HG03378 (cell line): ENCODE measurements at regions not wholly inside any gene's neighbourhood (a gene's known extent, or its start where the extent isn't known, plus 50 kb on each side); places are given as distances from the start of the nearest gene placed in this dataset.

Experiments used
- ATAC-seq: cut with Tn5 transposase; IDR thresholded peaks from one replicate; pipeline ENCODE4 v1.9.1; 2021; ENCODE audit warnings: mild to moderate bottlenecking, moderate library complexity; ENCODE audit not compliant: unreplicated experiment

DNA sequence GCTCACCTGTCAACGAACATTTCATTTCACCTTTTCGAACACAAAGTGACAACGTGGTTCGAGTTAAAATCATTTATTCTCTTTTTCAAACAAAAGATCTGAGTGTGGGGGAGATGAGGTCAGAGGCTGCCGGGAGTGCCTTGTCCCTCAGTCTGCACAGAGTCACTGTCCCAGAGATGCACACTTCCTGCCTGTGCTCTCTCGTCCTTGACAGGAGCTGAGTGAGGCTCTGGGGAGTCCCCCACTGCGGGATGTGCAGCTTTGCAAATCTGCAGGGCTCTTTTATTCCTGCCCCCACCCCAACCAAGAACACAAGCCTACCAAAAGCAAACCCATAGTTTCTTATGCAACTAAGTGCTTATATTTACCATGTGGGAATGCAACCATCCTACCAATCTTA, 497.8 kb downstream of the EIPR1 start:
- peak; percentile 99 for ATAC-seq

DNA sequence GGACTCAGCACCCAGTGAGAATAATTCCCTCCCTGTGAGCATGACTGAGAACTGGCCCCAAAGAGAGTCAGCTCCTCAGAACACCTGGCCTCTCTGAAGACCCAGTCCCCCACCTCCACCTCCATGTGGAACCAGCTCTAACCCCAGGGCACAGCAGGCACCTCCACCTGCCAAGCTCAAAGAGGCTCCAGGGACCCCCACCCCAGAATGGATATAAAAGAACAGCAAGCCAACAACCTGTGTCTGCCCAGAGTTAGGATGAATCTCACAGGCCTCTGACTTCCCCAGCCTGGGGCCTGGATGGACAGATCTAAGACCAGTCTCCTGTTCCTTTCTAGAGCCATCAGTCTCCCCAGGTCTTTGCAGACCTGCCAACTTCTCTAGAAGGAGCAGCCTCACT, 498.5 kb downstream of the EIPR1 start:
- no peak for ATAC-seq

DNA sequence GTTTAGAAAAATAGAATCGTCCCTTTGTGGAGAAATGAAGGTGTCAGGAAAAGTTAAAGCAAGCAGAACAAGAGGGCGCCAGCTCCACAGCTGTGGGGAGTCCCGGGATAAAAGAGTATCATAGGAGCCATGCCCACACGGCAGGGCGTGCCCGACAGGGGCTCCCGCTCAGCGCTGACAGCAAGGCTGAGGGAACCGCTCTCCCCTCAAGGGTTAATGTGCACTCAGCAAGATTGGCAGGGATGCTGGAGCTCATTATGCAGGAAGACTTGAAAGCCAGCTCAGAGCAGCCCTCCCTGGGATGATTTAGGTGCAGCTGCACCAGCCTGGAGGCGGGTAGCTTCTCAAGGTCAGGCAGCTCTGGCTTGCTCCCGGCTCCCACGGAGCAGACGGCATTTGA, 500.2 kb downstream of the EIPR1 start:
- no peak for ATAC-seq

DNA sequence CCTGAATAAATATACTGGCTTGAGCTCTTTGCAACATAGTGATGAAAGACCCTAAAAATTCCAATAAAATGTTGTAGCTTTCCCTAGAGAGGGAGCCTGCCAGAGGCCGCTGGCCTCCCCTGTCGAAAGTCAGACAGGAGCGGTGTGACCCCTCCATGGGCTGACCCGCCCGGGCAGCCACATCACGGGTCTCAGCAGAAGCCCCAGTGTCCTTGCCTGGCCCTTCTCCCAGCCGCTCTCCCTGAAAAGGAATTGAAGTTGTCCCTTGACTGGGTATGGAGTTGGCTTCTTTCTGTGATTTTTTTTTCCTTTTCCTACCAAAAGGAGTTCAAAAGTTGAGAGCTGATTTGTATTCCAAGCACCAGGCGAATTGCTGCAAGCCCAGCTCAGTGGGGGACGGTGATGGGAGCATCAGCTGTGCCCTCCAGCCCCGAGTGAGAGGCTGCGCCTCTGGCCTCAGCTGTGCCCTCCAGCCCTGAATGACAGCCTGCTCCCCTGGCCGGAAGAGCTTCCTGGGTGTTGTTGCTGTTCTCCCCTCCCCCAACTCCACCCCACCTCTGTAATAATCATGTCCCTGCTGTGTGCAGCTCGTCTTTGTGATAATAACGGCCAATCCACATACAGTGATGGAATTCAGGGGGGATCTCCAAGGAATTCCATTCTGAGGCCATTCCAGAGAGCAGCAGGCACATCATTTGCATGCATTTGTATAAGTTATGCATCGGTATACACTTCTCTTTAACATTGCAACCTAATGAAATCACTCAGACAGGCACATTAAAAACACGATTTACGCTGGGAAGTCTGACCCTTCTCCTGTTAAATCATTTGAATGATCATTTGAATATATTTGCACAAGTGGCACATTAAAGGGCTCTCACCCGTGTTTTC, 501.0 kb downstream of the EIPR1 start:
- no peak for ATAC-seq

DNA sequence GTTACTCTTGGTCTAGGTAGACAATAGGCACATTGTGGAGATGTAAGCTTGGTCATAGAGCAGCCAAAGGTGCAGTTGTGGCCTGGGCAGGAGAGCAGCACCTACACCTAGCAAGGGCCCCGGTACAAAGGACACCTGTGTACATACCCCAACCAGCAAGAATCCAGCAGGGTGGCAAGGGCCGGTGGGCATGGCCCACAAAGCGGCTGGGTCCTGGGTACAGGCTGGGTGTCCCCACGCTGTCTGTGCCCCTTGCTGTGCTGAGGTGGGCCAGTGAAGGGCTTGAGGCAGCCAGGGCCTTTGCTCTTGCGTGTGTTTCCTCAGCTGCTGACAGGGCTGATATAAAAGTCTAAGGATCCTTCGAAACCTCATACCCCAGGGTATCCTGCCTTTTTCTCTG, 501.8 kb downstream of the EIPR1 start:
- no peak for ATAC-seq

DNA sequence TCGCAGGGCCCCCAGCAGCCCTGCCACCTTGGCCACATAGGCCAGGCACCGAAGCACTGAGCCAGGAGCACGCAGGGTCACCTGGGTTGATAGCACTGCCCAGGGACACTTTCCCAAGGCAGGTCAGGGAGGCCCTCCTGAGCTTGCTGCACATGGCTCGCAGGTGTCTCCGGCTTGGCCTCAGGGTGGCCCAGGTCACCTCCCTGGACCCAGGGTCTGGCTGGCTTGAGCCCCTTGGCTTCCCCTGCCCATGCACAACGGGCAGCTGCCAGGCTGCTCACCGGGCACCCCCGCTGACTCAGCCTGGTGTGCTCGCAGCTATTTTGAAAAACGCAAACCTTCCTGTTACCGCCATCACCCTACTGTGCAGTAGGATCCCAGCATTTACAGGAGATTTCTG, 502.3 kb downstream of the EIPR1 start:
- no peak for ATAC-seq

DNA sequence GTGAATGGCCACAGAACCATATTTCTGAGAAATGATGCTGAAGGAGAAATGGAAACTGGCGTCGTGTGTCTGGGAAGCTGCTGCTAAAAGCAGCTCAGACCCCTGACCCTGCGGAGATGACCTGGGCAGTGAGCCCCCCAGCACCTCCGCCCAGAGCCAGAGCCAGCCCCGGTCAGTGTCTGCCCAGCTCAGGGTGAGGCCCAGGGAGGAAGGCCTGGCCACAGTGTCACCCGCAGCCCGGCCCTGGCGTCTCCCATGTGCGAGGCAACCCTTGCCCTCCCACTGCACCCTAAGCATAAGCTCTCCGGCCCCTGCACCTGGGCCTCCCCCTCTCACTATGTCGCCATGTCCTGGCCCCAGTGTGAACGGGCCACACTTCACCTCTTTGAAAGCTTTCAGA, 502.8 kb downstream of the EIPR1 start:
- no peak for ATAC-seq

DNA sequence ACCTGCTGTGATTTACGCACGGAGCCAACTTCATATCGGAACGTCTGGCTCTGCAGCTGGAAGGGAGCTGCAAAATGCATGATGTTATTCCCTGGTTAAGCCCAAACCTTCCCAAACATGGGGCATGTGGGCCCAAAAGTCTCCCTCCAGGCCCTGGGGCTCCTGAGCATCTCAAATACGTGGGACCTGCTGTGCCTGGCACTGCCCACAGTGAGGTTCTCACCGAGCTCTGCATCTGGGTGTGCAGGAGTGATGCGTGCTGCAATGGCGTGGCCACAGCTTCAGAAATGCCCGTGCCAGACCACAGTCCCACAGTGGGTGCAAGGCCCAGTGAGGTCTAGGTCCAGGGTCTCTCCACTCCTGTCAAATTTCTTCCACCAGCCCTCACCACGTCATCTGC, 503.3 kb downstream of the EIPR1 start:
- ATAC-seq: no peak

DNA sequence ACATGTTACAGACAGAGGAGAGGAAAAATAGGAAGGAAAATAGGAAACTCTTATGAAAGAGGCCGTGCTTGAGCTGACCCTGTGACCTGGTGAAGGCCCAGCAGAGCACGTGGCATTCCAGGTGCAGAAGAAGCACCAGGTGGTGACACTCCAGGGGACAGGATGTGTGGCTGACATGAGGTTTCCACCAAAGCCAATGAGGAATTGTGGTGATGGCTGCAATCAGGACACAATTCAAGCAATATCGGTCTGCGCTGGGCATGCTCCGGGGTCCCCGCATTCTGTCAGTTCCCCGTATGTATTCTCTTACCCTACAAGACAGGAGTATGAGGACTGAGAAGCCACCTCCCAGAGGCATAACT, 504.2 kb downstream of the EIPR1 start:
- ATAC-seq: no peak

DNA sequence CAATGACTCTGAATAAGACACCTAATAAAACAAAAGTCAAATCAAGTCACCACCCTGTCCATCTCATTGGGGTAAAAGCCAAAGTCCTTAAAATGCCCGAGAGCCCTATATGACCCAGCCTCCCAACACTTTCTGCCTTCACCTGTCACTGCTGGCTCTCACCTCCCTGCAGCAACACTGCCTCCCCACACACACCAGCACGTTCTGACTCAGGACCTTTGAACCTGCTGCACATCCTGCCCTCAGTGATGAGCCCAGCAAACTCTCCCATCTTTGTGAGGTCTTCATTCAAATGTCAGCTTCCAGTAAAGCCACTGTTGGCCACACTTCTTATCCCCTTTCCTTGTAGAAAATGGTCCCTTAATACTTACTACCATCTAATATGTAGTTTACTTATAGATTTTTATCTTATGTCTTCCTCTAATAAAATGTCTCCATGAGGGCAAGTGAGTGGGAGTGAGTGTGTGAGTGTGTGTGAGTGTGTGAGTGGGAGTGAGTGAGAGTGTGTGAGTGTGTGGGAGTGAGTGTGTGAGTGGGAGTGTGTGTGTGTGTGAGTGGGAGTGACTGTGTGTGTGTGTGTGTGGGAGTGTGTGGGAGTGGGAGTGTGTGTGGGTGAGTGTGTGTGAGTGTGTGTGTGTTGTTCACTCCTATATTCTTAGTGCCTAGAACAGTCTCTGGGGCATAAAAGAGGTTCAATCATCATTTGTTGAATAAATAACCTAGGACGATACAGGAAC, 504.7 kb downstream of the EIPR1 start:
- no peak for ATAC-seq

DNA sequence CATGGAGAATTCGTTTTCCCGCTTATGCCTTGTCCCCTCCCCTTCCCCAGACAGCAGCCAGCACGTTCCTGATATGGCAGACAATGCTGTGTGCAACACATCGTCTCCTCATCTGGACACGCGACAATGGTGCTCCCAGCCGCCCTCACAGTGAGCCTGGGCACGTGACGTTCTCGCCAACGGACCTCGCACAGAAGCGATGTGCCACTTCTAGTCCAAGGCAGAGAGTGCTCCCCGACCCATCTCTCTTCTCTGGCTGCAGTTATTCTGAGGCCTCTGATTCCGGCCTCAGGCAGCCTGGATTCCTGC, 505.4 kb downstream of the EIPR1 start:
- ATAC-seq: no peak

DNA sequence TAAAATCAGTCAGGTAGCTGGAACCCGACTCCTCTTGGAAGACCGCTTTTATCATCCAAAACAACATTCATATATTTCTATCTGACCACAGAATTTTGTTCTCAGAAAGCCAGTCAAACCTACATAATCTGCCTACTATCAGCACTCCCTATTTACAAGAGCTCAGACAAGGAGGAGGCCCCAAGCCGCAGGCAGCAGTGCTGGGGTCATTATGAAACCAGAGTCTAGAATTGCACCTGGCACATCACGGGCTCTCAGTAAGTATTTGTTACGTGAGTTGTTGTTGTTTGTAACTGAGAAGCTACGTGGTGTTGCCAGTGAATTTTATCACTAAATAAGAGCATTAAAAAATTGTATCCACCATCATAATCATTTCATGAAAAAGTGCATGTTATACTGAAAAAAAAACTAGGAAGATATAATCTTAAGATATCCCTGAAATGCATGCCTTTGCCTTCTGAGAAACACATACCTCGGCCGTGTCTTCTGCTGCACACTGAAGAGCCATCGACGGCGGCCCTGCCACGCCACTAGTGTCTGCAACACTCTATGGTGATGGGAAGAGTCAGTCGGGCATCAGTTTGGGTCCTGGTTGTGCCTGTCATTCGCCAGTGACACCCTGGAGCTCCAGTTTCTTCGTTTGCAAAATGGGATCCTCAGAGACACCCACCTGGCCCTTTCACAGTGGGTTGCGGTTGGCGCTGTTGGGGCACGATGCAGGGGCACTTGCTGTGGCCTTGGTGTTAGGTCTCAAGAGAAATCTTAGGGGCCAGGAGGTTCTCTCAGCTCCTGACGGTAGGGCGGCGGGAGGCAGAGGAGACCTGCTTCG, 505.9 kb downstream of the EIPR1 start:
- ATAC-seq: no peak

DNA sequence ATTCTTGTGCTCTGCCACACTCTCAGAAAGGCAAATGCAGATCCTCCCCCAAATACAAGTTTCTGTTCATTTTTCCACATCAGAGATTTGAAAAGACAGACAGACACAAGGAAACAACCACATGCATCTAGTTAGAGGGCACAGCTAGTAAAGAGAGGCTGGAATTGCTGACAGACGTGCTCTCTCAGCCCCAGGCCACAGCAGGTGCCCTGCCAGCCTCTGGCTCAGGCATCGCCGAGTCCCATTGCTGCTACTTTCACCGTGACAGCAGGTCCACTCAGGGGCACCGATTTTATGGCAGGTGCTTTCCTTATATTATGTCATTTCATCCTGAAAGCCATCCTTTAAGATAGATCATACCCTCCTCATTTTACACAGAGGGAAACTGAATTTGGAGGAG, 507.5 kb downstream of the EIPR1 start:
- ATAC-seq: no peak

DNA sequence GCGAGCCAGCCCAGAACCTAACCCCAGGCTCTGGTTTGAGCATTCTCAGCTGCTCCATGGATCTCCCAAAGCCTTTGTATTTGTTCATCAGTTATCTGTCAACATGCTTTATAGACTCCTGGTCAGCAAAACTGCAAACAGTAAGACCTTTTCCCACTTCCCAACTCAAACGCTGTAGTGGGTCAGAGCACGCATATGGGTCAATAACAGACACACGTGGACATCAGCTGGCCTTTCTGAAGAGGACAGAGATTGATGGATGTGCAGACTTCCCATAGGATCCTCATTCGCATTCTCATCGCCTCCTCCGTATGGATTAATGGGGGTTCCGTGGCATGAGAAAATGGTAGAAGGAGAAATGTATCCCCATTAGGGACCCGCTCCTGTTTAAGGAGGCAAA, 508.1 kb downstream of the EIPR1 start:
- no peak for ATAC-seq

DNA sequence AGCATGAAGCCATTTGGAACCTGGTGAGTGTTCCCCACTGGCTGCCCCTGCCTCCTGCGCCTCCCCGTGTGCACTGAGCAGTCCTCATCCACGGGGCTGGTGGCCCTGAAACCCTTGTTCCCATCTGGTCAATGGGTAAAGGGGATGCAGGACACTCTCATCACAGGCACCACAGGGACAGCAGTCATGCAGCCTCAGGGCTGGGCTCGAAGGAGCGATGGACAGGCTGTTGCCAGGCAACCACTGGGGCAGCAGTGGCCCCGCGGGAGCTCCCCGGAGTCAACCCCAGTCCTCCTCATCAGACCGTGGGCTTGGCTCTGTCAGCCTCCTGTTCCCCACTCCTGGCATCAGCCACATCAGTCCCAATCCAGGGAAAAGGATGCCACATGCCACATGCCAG, 509.5 kb downstream of the EIPR1 start:
- no peak for ATAC-seq

DNA sequence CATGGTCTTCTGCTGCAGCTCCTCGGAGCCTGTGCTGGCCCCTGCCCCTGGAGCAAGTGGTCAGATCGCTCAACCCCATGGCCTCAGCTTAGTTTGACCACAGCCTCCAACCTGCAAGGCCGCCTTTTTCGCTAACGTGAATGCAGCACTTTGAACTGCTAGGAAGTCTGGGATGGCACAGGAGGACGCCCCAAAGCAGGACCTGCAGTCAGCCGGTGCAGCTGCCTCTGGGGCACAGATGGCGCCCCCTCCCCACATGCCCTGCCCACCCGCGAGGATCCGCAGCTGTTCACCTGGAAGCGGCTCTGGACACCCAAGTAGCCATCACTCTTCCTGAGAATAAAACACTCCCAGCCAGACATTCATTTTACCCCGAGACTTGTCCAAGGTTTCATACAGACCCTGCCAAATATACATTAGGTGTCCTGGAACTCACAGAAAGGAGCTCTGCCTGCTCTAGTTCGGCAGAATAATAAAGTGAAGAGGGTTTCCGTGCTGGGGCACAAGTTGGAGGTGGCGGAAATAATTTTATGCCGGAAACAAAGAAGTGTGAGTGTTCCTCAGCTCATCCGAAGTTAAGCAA, 510.1 kb downstream of the EIPR1 start:
- ATAC-seq: no peak

DNA sequence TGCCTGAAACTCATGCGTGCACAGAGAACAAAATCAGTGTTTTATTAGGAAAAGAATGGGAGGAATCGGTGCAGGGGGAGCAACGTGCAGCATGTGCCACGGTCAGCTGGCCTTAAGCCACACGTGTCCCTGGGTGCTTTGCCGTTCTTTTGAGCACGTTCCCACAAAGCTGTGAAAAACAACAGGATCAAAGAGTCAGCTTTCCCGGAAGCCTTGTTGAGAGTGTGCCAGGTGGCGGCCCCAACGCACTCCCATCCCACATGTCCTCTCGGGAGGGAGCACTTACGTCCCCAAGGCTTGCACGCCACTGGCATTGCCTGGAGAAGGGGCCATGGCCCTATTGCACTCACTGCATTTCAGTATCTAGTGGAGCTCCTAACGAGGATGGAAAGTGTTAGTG, 511.2 kb downstream of the EIPR1 start:
- no peak for ATAC-seq

DNA sequence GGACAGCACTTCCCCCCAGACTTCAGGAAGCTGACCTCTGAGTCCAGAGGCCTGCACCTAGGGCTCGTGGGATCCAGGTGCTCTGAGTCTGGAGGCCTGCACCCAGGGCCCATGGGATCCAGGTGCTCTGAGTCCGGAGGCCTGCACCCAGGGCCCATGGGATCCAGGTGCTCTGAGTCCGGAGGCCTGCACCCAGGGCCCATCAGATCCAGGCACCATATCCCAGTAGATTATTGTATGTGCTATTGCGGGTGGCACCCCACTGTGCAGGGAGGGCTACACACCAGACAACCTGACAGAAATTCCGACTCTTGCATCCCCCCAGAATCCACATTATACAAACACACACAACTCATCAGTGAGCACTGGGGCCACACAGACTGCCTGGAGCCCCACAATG, 515.2 kb downstream of the EIPR1 start:
- no peak for ATAC-seq

DNA sequence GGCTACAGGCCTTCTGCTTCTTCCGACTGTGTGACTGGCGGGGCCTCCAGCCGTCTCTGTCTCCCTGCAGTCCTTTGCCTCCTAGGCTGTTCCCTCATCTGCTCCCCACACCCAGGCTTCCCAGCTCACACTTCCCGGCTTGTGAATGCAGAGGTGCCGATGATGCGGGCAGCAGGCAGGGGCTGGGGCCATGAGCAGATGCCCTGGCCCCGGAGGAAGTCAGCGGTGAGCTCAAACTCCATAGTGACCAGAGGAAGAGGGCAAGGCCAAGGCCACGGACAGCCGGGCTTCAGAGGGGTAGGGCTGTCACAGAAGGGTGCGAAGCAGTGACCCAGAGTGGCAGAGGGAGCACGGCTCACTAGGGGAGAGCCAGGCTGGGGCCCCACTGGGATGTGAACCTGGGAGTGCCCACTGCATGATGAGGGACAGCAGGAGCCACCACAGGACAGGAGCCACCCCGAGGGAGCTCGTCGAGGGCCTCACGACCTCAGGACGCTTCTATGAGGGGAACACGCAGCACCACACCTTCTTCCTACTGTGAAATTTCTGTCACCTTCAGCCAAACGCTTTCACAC, 515.9 kb downstream of the EIPR1 start:
- no peak for ATAC-seq

DNA sequence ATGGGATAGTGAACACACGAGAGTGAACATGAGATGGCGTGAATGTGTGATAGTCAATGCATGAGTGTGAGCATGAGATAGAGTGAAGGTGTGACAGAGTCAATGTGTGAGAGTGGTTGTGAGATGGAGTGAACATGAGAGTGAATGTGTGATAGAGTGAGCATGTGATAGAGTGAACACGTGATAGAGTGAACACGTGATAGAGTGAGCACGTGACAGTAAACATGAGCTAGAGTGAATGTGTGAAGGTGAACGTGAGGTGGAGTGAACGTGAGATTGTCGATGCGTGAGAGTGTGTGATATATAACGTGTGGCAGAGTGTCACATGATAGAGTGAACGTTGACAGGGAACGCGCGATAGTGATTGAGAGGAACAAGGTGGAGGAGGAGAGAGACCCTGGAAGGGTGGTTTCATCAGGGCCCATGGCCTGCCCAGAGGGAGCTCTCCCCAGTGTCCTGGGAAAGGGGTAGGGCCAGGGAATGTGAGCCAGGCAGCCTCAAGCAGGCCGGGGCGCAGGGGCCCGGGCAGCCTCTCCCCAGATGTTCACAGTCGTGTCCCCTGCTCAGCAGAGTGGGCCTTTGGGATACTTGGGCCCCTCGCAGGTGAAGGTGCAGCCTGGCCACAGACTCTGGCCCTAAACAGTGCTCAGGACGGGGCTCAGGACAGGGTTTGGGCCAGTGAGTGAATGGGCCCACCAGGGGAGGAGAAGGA, 516.9 kb downstream of the EIPR1 start:
- no peak for ATAC-seq
